H1 (cell line): ENCODE measurements at regions not wholly inside any gene's neighbourhood (a gene's known extent, or its start where the extent isn't known, plus 50 kb on each side); places are given as distances from the start of the nearest gene placed in this dataset.

Experiments
- CTCF ChIA-PET: fragments of 300-600 bp; sonication (Branson Sonifier 250); formaldehyde crosslinking; loops from one replicate; lab custom pipeline; 2021; ENCODE audit not compliant: partially characterized antibody; lab: Charles Lee
- POLR2A ChIA-PET: fragments of 300-600 bp; sonication (Branson Sonifier 250); formaldehyde crosslinking; loops from one replicate; lab custom pipeline; 2021; ENCODE audit warnings: inconsistent platforms; ENCODE audit not compliant: partially characterized antibody; lab: Charles Lee
- DNase-seq, 2 experiments: peaks; one replicate each; pipeline versions ENCODE4 v3.0.0 to v3.0.0-alpha.2; 2010 to 2022; ENCODE audit warnings: low spot score in 2 of 2, low read depth in 1 of 2, mixed read lengths in 1 of 2
- FAIRE-seq: peaks from 2 replicates; lab custom pipeline; 2011; peaks lifted over from hg19 to GRCh38; lab: Jason Lieb, UNC
- H2AFZ ChIP-seq: 2 replicates; pipeline ENCODE4 v1.8.1; 2012; ENCODE audit warnings: low read length, inconsistent platforms
- H2AK5ac ChIP-seq: 2 replicates; pipeline ENCODE4 v1.6.1; 2013; ENCODE audit warnings: low read depth, low read length
- H2BK120ac ChIP-seq: replicated peaks from 2 replicates; pipeline ENCODE3; 2013; ENCODE audit warnings: low read depth, low read length, inconsistent platforms
- H2BK12ac ChIP-seq: 2 replicates; pipeline ENCODE4 v1.6.1; 2013; ENCODE audit warnings: low read depth, low read length
- H2BK15ac ChIP-seq: 2 replicates; pipeline ENCODE4 v1.6.1; 2013; ENCODE audit warnings: low read length
- H2BK20ac ChIP-seq: 2 replicates; pipeline ENCODE4 v1.6.1; 2013; ENCODE audit warnings: low read length
- H2BK5ac ChIP-seq: 2 replicates; pipeline ENCODE4 v1.6.1; 2013; ENCODE audit warnings: low read depth, low read length
- H3K14ac ChIP-seq: 2 replicates; pipeline ENCODE4 v1.6.1; 2013; ENCODE audit warnings: inconsistent platforms; ENCODE audit not compliant: insufficient read length
- H3K18ac ChIP-seq: 2 replicates; pipeline ENCODE4 v1.6.1; 2013; ENCODE audit warnings: low read length; ENCODE audit errors: extremely low read depth
- H3K23ac ChIP-seq: 2 replicates; pipeline ENCODE4 v1.6.1; 2013; ENCODE audit warnings: inconsistent platforms; ENCODE audit not compliant: insufficient read length
- H3K23me2 ChIP-seq: 2 replicates; pipeline ENCODE4 v1.6.1; 2013; ENCODE audit warnings: low read depth, low read length
- H3K27ac ChIP-seq: 2 replicates; pipeline ENCODE4 v1.6.1; 2011; ENCODE audit warnings: low read depth, low read length, inconsistent platforms
- H3K27me3 ChIP-seq, 4 experiments: replicated peaks in 1 of 4; 1 replicate in 1 of 4; 2 replicates in 3 of 4; pipeline versions ENCODE4 v1.6.1 to v1.8.1; 2011 to 2013; ENCODE audit warnings: low read length in 3 of 4, mild to moderate bottlenecking in 3 of 4, inconsistent platforms in 2 of 4, mixed read lengths in 2 of 4, moderate library complexity in 1 of 4; ENCODE audit not compliant: control insufficient read depth in 3 of 4, insufficient read depth in 3 of 4; ENCODE audit errors: extremely low read depth in 1 of 4
- H3K36me3 ChIP-seq, 4 experiments: 2 replicates each; pipeline versions ENCODE4 v1.6.1 to v1.8.1; 2011 to 2013; ENCODE audit warnings: mild to moderate bottlenecking in 4 of 4, low read length in 3 of 4, moderate library complexity in 2 of 4, control low read depth in 1 of 4, inconsistent platforms in 1 of 4; ENCODE audit not compliant: insufficient read depth in 4 of 4, control insufficient read depth in 2 of 4
- H3K4ac ChIP-seq: replicated peaks from 2 replicates; pipeline ENCODE3; 2013; ENCODE audit warnings: low read length, low read depth, mixed read lengths, inconsistent platforms; ENCODE audit not compliant: insufficient read length
- H3K4me1 ChIP-seq, 4 experiments: replicated peaks in 1 of 4; 1 replicate in 1 of 4; 2 replicates in 3 of 4; pipeline versions ENCODE4 v1.6.1 to v1.8.1; 2011 to 2013; ENCODE audit warnings: low read length in 3 of 4, inconsistent platforms in 2 of 4, mixed read lengths in 1 of 4; ENCODE audit not compliant: insufficient read depth in 4 of 4, control insufficient read depth in 3 of 4
- H3K4me2 ChIP-seq, 2 experiments: 2 replicates each; pipeline versions ENCODE4 v1.6.1 to v1.8.1; 2011 to 2013; ENCODE audit warnings: low read depth in 2 of 2, low read length in 2 of 2, control low read depth in 1 of 2, inconsistent platforms in 1 of 2, mild to moderate bottlenecking in 1 of 2; ENCODE audit not compliant: insufficient read depth in 1 of 2
- H3K4me3 ChIP-seq, 4 experiments: fragments of 200-600, 300-600 bp in 1 of 4; sonication (generic), shearing (Covaris generic), sonication (Bioruptor Twin) in 1 of 4; 2 replicates each; pipeline versions ENCODE4 v1.5.1 to v1.8.1; 2011 to 2016; ENCODE audit warnings: low read length in 4 of 4, low read depth in 3 of 4, control low read depth in 2 of 4, inconsistent platforms in 2 of 4, mild to moderate bottlenecking in 2 of 4, mixed read lengths in 1 of 4, moderate library complexity in 1 of 4; ENCODE audit not compliant: insufficient read depth in 2 of 4; ENCODE audit errors: extremely low read depth in 1 of 4
- H3K56ac ChIP-seq: replicated peaks from 2 replicates; pipeline ENCODE3; 2013; ENCODE audit warnings: low read depth, mild to moderate bottlenecking, mixed read lengths, low read length, inconsistent platforms; ENCODE audit not compliant: insufficient read length
- H3K79me1 ChIP-seq: 2 replicates; pipeline ENCODE4 v1.6.1; 2013; ENCODE audit warnings: low read depth, low read length, control low read depth
- H3K79me2 ChIP-seq, 2 experiments: 2 replicates each; pipeline versions ENCODE4 v1.6.1 to v1.8.1; 2012 to 2013; ENCODE audit warnings: low read length in 2 of 2, mild to moderate bottlenecking in 2 of 2, inconsistent platforms in 1 of 2; ENCODE audit not compliant: insufficient read depth in 2 of 2, control insufficient read depth in 1 of 2
- H3K9ac ChIP-seq, 4 experiments: replicated peaks in 1 of 4; 1 replicate in 1 of 4; 2 replicates in 3 of 4; pipeline versions ENCODE4 v1.6.1 to v1.8.1; 2011 to 2013; ENCODE audit warnings: low read depth in 3 of 4, low read length in 3 of 4, control low read depth in 2 of 4, mild to moderate bottlenecking in 2 of 4, moderate library complexity in 2 of 4, inconsistent platforms in 1 of 4; ENCODE audit errors: extremely low read depth in 1 of 4
- H3K9me3 ChIP-seq, 2 experiments: 2 replicates each; pipeline versions ENCODE4 v1.6.1 to v1.8.1; 2012 to 2013; ENCODE audit warnings: mild to moderate bottlenecking in 2 of 2, moderate library complexity in 2 of 2, control low read depth in 1 of 2, inconsistent platforms in 1 of 2, low read depth in 1 of 2, low read length in 1 of 2, mixed read lengths in 1 of 2; ENCODE audit not compliant: insufficient read depth in 2 of 2
- H4K20me1 ChIP-seq, 2 experiments: replicated peaks in 1 of 2; 2 replicates each; pipeline versions ENCODE3 to v1.8.1; 2011 to 2013; ENCODE audit warnings: inconsistent platforms in 2 of 2, low read length in 2 of 2, mild to moderate bottlenecking in 1 of 2; ENCODE audit not compliant: insufficient read depth in 2 of 2, control insufficient read depth in 1 of 2
- H4K5ac ChIP-seq: 2 replicates; pipeline ENCODE4 v1.6.1; 2013; ENCODE audit warnings: low read length, low read depth, mixed read lengths, inconsistent platforms; ENCODE audit not compliant: insufficient read length
- H4K8ac ChIP-seq: 2 replicates; pipeline ENCODE4 v1.8.0; 2013; ENCODE audit warnings: mild to moderate bottlenecking, moderate library complexity, low read length, inconsistent platforms; ENCODE audit not compliant: insufficient read depth; ENCODE audit errors: extremely low read depth
- H4K91ac ChIP-seq: replicated peaks from 2 replicates; pipeline ENCODE3; 2013; ENCODE audit warnings: low read length, mixed read lengths, inconsistent platforms; ENCODE audit not compliant: insufficient read length
- BCL11A ChIP-seq, 2 experiments: IDR thresholded peaks; one replicate each; pipeline ENCODE4 v1.6.1; 2011; ENCODE audit warnings: low read depth in 2 of 2, low read length in 2 of 2, mild to moderate bottlenecking in 2 of 2
- GABPA ChIP-seq: IDR thresholded peaks from 2 replicates; pipeline ENCODE4 v1.6.1; 2011; ENCODE audit warnings: mild to moderate bottlenecking, low read length, moderate library complexity, borderline replicate concordance; ENCODE audit not compliant: insufficient read depth
- JUN ChIP-seq: IDR thresholded peaks from 2 replicates; pipeline ENCODE4 v1.6.1; 2011; ENCODE audit warnings: low read depth, mild to moderate bottlenecking, improper control_type of control experiment, low read length
- KDM1A ChIP-seq: fragments of 200-600, 300-600 bp; sonication (generic); IDR thresholded peaks from 2 replicates; pipeline ENCODE4 v1.7.1; 2016; ENCODE audit warnings: mild to moderate bottlenecking, low read length, borderline replicate concordance
- POU5F1 ChIP-seq: IDR thresholded peaks from 2 replicates; pipeline ENCODE4 v1.6.1; 2011; ENCODE audit warnings: low read depth, mild to moderate bottlenecking, low read length, moderate library complexity
- SP4 ChIP-seq: IDR thresholded peaks from 2 replicates; pipeline ENCODE4 v1.6.1; 2012; ENCODE audit warnings: low read length, inconsistent platforms
- WGBS, 2 experiments: shearing (Covaris generic) in 1 of 2; methylation state at CpG; one replicate each; pipeline versions ENCODE4 v1.1.6 to v1.1.7; 2013 to 2015; ENCODE audit warnings: low lambda C conversion rate in 2 of 2, mixed read lengths in 2 of 2, inconsistent platforms in 1 of 2, low coverage in 1 of 2, missing lambda C conversion rate in 1 of 2; ENCODE audit not compliant: insufficient replicate concordance in 2 of 2, insufficient coverage in 1 of 2, insufficient read length in 1 of 2; ENCODE audit errors: extremely low coverage in 1 of 2, missing lambda C conversion rate in 1 of 2; 5-methylcytosine and 5-hydroxymethylcytosine counted together
- TF ChIP-seq, protein P1 (sequence below): IDR thresholded peaks from 2 replicates; pipeline ENCODE4 v1.6.1; 2012; ENCODE audit warnings: inconsistent platforms
- TF ChIP-seq, protein P2 (sequence below): IDR thresholded peaks from 2 replicates; pipeline ENCODE4 v1.6.1; 2012; ENCODE audit warnings: low read length, inconsistent platforms

DNA sequence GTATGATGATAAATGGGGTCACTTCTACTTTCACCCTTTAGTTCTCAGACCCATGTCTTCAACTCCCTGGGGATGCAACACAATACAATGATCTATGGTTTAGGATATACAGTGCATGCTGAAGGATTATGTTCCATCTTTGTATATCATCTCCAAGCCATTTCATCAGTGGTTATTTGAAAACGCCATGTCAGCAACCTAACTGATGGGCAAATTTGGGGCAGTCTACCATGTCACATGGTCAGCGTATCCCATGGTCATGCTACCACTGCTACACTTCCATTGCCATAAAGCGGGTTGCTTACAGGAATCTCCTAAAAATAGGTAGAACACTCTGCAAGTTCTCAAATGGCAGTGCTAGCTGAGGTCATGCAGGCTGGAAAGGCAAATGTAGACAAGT lies 236.5 kb upstream of the ISX start:
- Histone ChIP-seq H3K4me2 (no peak overlapping the region), H2BK15ac (no peak overlapping the region), H3K4me3 (no peak overlapping the region), H3K36me3 (no peaks in the 10 kb centered on the region), H2BK12ac (no peak overlapping the region), H2BK20ac (no peak overlapping the region), H3K14ac (no peak overlapping the region), H3K23me2 (no peaks in the 10 kb centered on the region), H4K20me1 (no peaks in the 10 kb centered on the region), H4K5ac (no peak overlapping the region), H2BK120ac (no peak overlapping the region), H2AFZ (no peak overlapping the region), H3K56ac (no peak overlapping the region), H4K8ac (no peak overlapping the region), H3K27ac (no peak overlapping the region), H3K4me1 (no peaks in the 10 kb centered on the region; a peak in 1 of 7 replicates), H3K27me3 (no peaks in the 10 kb centered on the region), H3K9me3 (no peaks in the 10 kb centered on the region), H3K79me2 (no peaks in the 10 kb centered on the region), H3K79me1 (no peaks in the 10 kb centered on the region), H3K18ac (no peak overlapping the region), H3K23ac (no peak overlapping the region), H4K91ac (no peak overlapping the region), H2AK5ac (no peak overlapping the region), H3K4ac (no peak overlapping the region), H3K9ac (no peak overlapping the region), H2BK5ac (no peak overlapping the region)
- DNase-seq (no peak), FAIRE-seq (no peak)
- WGBS, 2 experiments = 94% methylated on average over 3 of the region's 3 CpGs; no CpG with 5 or more reads in 1 of the 2 experiments
- POLR2A ChIA-PET = no interaction called here
- TF ChIP-seq GABPA (no peak), JUN (no peak), BCL11A (IDR thresholded peaks at IDR 0.05; ENCODE audit: low read depth in 2 of 2, low read length in 2 of 2) (no peak), KDM1A (no peak), SP4 (no peak), POU5F1 (no peak)
- TF ChIP-seq, protein P1, sequence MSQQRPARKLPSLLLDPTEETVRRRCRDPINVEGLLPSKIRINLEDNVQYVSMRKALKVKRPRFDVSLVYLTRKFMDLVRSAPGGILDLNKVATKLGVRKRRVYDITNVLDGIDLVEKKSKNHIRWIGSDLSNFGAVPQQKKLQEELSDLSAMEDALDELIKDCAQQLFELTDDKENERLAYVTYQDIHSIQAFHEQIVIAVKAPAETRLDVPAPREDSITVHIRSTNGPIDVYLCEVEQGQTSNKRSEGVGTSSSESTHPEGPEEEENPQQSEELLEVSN = no peak
- TF ChIP-seq, protein P2, sequence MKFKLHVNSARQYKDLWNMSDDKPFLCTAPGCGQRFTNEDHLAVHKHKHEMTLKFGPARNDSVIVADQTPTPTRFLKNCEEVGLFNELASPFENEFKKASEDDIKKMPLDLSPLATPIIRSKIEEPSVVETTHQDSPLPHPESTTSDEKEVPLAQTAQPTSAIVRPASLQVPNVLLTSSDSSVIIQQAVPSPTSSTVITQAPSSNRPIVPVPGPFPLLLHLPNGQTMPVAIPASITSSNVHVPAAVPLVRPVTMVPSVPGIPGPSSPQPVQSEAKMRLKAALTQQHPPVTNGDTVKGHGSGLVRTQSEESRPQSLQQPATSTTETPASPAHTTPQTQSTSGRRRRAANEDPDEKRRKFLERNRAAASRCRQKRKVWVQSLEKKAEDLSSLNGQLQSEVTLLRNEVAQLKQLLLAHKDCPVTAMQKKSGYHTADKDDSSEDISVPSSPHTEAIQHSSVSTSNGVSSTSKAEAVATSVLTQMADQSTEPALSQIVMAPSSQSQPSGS = no peak
- CTCF ChIA-PET = no interaction called here
